GM12878 (cell line): ENCODE measurements at regions not wholly inside any gene's neighbourhood (a gene's known extent, or its start where the extent isn't known, plus 50 kb on each side); places are given as distances from the start of the nearest gene placed in this dataset.

Experiments
- ATAC-seq: fragments of 200-7000 bp; cut with Tn5 transposase; 3 replicates; pipeline ENCODE4 v1.9.1; 2020; ENCODE audit warnings: mild to moderate bottlenecking, moderate library complexity
- BruUV-seq: library from RNA; stranded (reverse); fragments of 400-500 nt; replicated peaks from 2 replicates; lab custom pipeline; 2021; lab: Mats Ljungman, UMichigan
- CTCF ChIA-PET: fragments of 300-600 bp; sonication (Branson Sonifier 250); formaldehyde crosslinking; extraction: SDS; loops from one replicate; lab custom pipeline; 2021; ENCODE audit warnings: inconsistent platforms; lab: Yijun Ruan, JAX
- POLR2A ChIA-PET: fragments of 350-600 bp; formaldehyde crosslinking; extraction: SDS; loops from one replicate; lab custom pipeline; 2021; ENCODE audit warnings: inconsistent platforms; lab: Charles Lee
- RAD21 ChIA-PET: fragments of 300-600 bp; sonication (Branson Sonifier 250); formaldehyde crosslinking; loops from one replicate; lab custom pipeline; 2023; ENCODE audit warnings: antibody characterized with exemption; ENCODE audit not compliant: unreplicated experiment; lab: Charles Lee
- SMC1A ChIA-PET: fragments of 300-600 bp; sonication (Branson Sonifier 250); formaldehyde crosslinking; loops from one replicate; lab custom pipeline; 2023; ENCODE audit not compliant: unreplicated experiment, uncharacterized antibody; lab: Charles Lee
- DNase-seq: peaks from one replicate; pipeline ENCODE4 v3.0.0-alpha.2; 2011; ENCODE audit warnings: low read depth, low spot score
- FAIRE-seq: peaks from 3 replicates; lab custom pipeline; 2011; peaks lifted over from hg19 to GRCh38; lab: Jason Lieb, UNC
- H2AFZ ChIP-seq: 2 replicates; pipeline ENCODE4 v1.6.0; 2011; ENCODE audit warnings: low read depth, low read length, control low read depth; ENCODE audit not compliant: control insufficient read depth
- H3K27ac ChIP-seq: 2 replicates; pipeline ENCODE4 v1.5.1; 2011; ENCODE audit warnings: control low read depth; ENCODE audit not compliant: control insufficient read depth, insufficient read depth
- H3K27me3 ChIP-seq, 2 experiments: replicated peaks in 1 of 2; 2 replicates each; pipeline versions ENCODE4 v1.6.0 to v1.6.1; 2011; ENCODE audit warnings: low read length in 1 of 2; ENCODE audit not compliant: control insufficient read depth in 2 of 2, insufficient read depth in 2 of 2
- H3K36me3 ChIP-seq, 2 experiments: 2 replicates each; pipeline ENCODE4 v1.5.1; 2011; ENCODE audit warnings: low read length in 1 of 2; ENCODE audit not compliant: control insufficient read depth in 2 of 2, insufficient read depth in 2 of 2
- H3K4me1 ChIP-seq: 2 replicates; pipeline ENCODE4 v1.6.1; 2011; ENCODE audit warnings: mild to moderate bottlenecking, low read length, moderate library complexity, mixed read lengths; ENCODE audit not compliant: control insufficient read depth, insufficient read depth
- H3K4me2 ChIP-seq: 2 replicates; pipeline ENCODE4 v1.6.0; 2011; ENCODE audit warnings: control low read depth; ENCODE audit not compliant: control insufficient read depth, insufficient read depth
- H3K4me3 ChIP-seq: fragments of 200-600 bp; sonication (generic); 2 replicates; pipeline ENCODE4 v1.5.1; 2016
- H3K79me2 ChIP-seq: 2 replicates; pipeline ENCODE4 v1.6.0; 2011; ENCODE audit warnings: low read length; ENCODE audit not compliant: control insufficient read depth, insufficient read depth
- H3K9ac ChIP-seq: 2 replicates; pipeline ENCODE4 v1.8.0; 2011; ENCODE audit warnings: low read length, control low read depth, mixed read lengths; ENCODE audit not compliant: control insufficient read depth, insufficient read depth
- H3K9me3 ChIP-seq: replicated peaks from 3 replicates; pipeline ENCODE4 v1.5.1; 2011; ENCODE audit warnings: mild to moderate bottlenecking, low read length; ENCODE audit not compliant: control insufficient read depth, insufficient read depth
- H4K20me1 ChIP-seq: 2 replicates; pipeline ENCODE4 v1.6.0; 2011; ENCODE audit not compliant: control insufficient read depth, insufficient read depth
- E2F4 ChIP-seq: IDR thresholded peaks from 2 replicates; pipeline ENCODE4 v1.6.1; 2012; ENCODE audit warnings: low read depth, low read length, improper control_type of control experiment
- RAD21 ChIP-seq: IDR thresholded peaks from 2 replicates; pipeline ENCODE4 v1.6.1; 2011; ENCODE audit warnings: mild to moderate bottlenecking, low read depth, low read length, moderate library complexity; ENCODE audit not compliant: insufficient read depth
- SMC3 ChIP-seq: IDR thresholded peaks from 2 replicates; pipeline ENCODE4 v1.6.1; 2011; ENCODE audit warnings: low read length, improper control_type of control experiment, borderline replicate concordance
- WGBS: methylation state at CpG from one replicate; pipeline ENCODE4 v1.1.6; 2016; ENCODE audit warnings: low lambda C conversion rate; ENCODE audit not compliant: insufficient replicate concordance, insufficient coverage; ENCODE audit errors: missing lambda C conversion rate; 5-methylcytosine and 5-hydroxymethylcytosine counted together
- in situ Hi-C: fragments of 300-500 bp; cut with MboI; formaldehyde crosslinking; loops from 9 replicates; pipeline ENCODE4 v1.14.3; 2018; ENCODE audit warnings: mixed read lengths
- intact Hi-C: fragments of 100-400 bp; cut with micrococcal nuclease; formaldehyde crosslinking; loops from one replicate; pipeline ENCODE4 v1.14.2; 2022; ENCODE audit not compliant: unreplicated experiment
- TF ChIP-seq, protein P1 (sequence below), 3 experiments: IDR thresholded peaks in 2 of 3; conservative IDR thresholded peaks in 1 of 3; 2 replicates each; pipeline ENCODE4 v1.5.1; 2011; ENCODE audit warnings: low read depth in 3 of 3, low read length in 3 of 3, mild to moderate bottlenecking in 3 of 3, control low read depth in 2 of 3, moderate library complexity in 2 of 3, inconsistent platforms in 1 of 3, mixed read lengths in 1 of 3; ENCODE audit not compliant: control insufficient read depth in 2 of 3, insufficient read depth in 1 of 3; ENCODE audit errors: extremely low read depth in 1 of 3

DNA sequence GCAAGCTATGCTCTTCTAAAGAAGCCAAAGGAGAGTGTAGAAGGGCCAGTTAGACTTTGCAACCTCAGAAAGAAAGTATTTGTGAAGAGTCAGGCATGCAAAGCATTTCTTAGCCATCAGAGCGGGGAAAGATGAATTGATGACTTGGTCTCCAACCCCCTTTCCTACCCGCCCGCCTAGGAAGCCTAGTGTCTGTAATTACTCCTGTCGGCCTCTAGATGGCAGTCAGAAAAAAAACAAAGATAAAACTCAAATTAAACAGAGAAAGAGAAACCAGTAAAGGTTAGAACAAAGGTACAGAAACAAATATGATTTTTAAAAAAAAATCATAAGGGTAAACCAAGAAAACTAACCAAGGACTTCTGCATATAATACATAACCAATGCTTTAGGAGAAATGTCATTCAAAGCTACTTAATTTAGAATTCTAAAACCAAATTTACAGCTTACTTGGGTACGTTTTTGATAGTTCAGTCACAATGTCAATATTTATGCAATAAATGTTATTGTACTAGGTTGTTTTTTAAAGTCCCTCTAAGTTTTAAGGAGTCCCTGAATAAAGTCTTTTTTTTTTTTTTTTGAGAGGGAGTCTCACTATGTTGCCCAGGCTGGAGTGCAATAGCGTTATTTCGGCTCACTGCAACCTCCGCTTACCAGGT lies 97.6 kb downstream of the LYZL1 start:
- Histone ChIP-seq H3K4me1 (no peaks in the 10 kb centered on the region), H3K79me2 (no peaks in the 10 kb centered on the region), H3K36me3 (no peaks in the 10 kb centered on the region), H3K27me3 (peaks cover 0 to 2% of the 10 kb centered on the region in 2 experiments; a peak in 1 of 4 replicates), H3K9ac (no peak overlapping the region), H3K4me3 (no peak overlapping the region), H3K27ac (no peak overlapping the region), H2AFZ (no peak overlapping the region), H3K9me3 (no peaks in the 10 kb centered on the region), H3K4me2 (no peak overlapping the region), H4K20me1 (no peaks in the 10 kb centered on the region)
- BruUV-seq: no TSS peak
- WGBS: 37% methylated on average over 8 of the region's 8 CpGs
- CTCF ChIA-PET: interaction anchor here (0.6 to 2.7 kb wide), 15 partner anchors 9 to 263 kb away, joined by 3 to 11 read pairs (median 4); no protein-coding TSS in a partner anchor
- DNase-seq (no peak), FAIRE-seq (peak; percentile 61), ATAC-seq (peak; percentile 71)
- in situ Hi-C loops: no loop called here
- POLR2A ChIA-PET: no interaction called here
- no peak for TF ChIP-seq E2F4
- peak; percentile 54 for TF ChIP-seq RAD21
- TF ChIP-seq SMC3: peak; percentile 52; the same call in 1 of the 2 replicates
- TF ChIP-seq, protein P1, sequence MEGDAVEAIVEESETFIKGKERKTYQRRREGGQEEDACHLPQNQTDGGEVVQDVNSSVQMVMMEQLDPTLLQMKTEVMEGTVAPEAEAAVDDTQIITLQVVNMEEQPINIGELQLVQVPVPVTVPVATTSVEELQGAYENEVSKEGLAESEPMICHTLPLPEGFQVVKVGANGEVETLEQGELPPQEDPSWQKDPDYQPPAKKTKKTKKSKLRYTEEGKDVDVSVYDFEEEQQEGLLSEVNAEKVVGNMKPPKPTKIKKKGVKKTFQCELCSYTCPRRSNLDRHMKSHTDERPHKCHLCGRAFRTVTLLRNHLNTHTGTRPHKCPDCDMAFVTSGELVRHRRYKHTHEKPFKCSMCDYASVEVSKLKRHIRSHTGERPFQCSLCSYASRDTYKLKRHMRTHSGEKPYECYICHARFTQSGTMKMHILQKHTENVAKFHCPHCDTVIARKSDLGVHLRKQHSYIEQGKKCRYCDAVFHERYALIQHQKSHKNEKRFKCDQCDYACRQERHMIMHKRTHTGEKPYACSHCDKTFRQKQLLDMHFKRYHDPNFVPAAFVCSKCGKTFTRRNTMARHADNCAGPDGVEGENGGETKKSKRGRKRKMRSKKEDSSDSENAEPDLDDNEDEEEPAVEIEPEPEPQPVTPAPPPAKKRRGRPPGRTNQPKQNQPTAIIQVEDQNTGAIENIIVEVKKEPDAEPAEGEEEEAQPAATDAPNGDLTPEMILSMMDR (IDR thresholded peaks at IDR 0.05 in 2 of 3, conservative IDR thresholded peaks at IDR 0.05 in 1 of 3; ENCODE audit: control insufficient read depth in 2 of 3, extremely low read depth in 1 of 3, insufficient read depth in 1 of 3, low read depth in 3 of 3, low read length in 3 of 3): peak; percentile 48 to 68 (median 61)
- RAD21 ChIA-PET: interaction anchor here (1.0 kb wide), 2 partner anchors 49 to 110 kb away, joined by 4 to 5 read pairs; no protein-coding TSS in a partner anchor
- intact Hi-C loops: loop anchor here (5.0 kb wide), 2 partner anchors 61 to 111 kb away; no protein-coding TSS in a partner anchor
- SMC1A ChIA-PET: interaction anchor here (1.2 to 1.8 kb wide), 3 partner anchors 31 to 110 kb away, joined by 3 to 8 read pairs (median 6); no protein-coding TSS in a partner anchor
